Mesenchymal stem cell (in vitro differentiated cells and primary cell): ENCODE measurements at regions not wholly inside any gene's neighbourhood (a gene's known extent, or its start where the extent isn't known, plus 50 kb on each side); places are given as distances from the start of the nearest gene placed in this dataset.

Experiments used
- DNase-seq: peaks from one replicate; pipeline ENCODE4 v3.0.0-alpha.2; 2013
- H2AFZ ChIP-seq: one replicate; pipeline ENCODE4 v1.6.1; 2013; ENCODE audit warnings: low read depth, mild to moderate bottlenecking, control low read depth, inconsistent platforms, low read length, moderate library complexity
- H2AK5ac ChIP-seq: 2 replicates; pipeline ENCODE4 v1.6.1; 2013; ENCODE audit warnings: low read length, moderate library complexity, mild to moderate bottlenecking, inconsistent platforms; ENCODE audit not compliant: severe bottlenecking
- H2BK120ac ChIP-seq: one replicate; pipeline ENCODE4 v1.6.1; 2013; ENCODE audit warnings: low read depth, mild to moderate bottlenecking, inconsistent platforms, low read length, moderate library complexity
- H2BK12ac ChIP-seq, 2 experiments: one replicate each; pipeline ENCODE4 v1.6.1; 2013; ENCODE audit warnings: inconsistent platforms in 2 of 2, low read length in 2 of 2, mild to moderate bottlenecking in 2 of 2, moderate library complexity in 2 of 2, control low read depth in 1 of 2
- H2BK15ac ChIP-seq: one replicate; pipeline ENCODE4 v1.6.1; 2013; ENCODE audit warnings: mild to moderate bottlenecking, low read depth, inconsistent platforms; ENCODE audit not compliant: poor library complexity, severe bottlenecking
- H2BK5ac ChIP-seq: 2 replicates; pipeline ENCODE4 v1.6.1; 2013; ENCODE audit warnings: low read depth, mild to moderate bottlenecking, low read length, control low read depth, inconsistent platforms; ENCODE audit not compliant: poor library complexity, severe bottlenecking
- H3K14ac ChIP-seq, 2 experiments: one replicate each; pipeline ENCODE4 v1.6.1; 2013; ENCODE audit warnings: inconsistent platforms in 2 of 2, low read length in 2 of 2, control low read depth in 1 of 2, mild to moderate bottlenecking in 1 of 2, moderate library complexity in 1 of 2
- H3K18ac ChIP-seq, 2 experiments: one replicate each; pipeline ENCODE4 v1.6.1; 2013; ENCODE audit warnings: inconsistent platforms in 2 of 2, low read length in 2 of 2, control low read depth in 1 of 2, low read depth in 1 of 2, mild to moderate bottlenecking in 1 of 2
- H3K23ac ChIP-seq, 2 experiments: one replicate each; pipeline ENCODE4 v1.6.1; 2013; ENCODE audit warnings: inconsistent platforms in 2 of 2, low read length in 2 of 2, mild to moderate bottlenecking in 2 of 2, moderate library complexity in 2 of 2, control low read depth in 1 of 2
- H3K27ac ChIP-seq: 2 replicates; pipeline ENCODE4 v1.5.1; 2013; ENCODE audit warnings: mild to moderate bottlenecking, moderate library complexity, low read length, control low read depth, inconsistent platforms; ENCODE audit not compliant: poor library complexity, severe bottlenecking
- H3K27me3 ChIP-seq, 2 experiments: 2 replicates each; pipeline versions ENCODE4 v1.6.1 to v1.7.0; 2013; ENCODE audit warnings: low read length in 2 of 2, mild to moderate bottlenecking in 2 of 2, moderate library complexity in 2 of 2, control low read depth in 1 of 2, inconsistent platforms in 1 of 2; ENCODE audit not compliant: control insufficient read depth in 1 of 2, insufficient read depth in 1 of 2
- H3K36me3 ChIP-seq, 2 experiments: 2 replicates each; pipeline versions ENCODE4 v1.6.1 to v1.7.0; 2013; ENCODE audit warnings: low read length in 2 of 2, control low read depth in 1 of 2, inconsistent platforms in 1 of 2, low read depth in 1 of 2, mild to moderate bottlenecking in 1 of 2; ENCODE audit not compliant: insufficient read depth in 2 of 2, control insufficient read depth in 1 of 2
- H3K4ac ChIP-seq, 2 experiments: one replicate each; pipeline ENCODE4 v1.6.1; 2013; ENCODE audit warnings: inconsistent platforms in 2 of 2, low read length in 2 of 2, mild to moderate bottlenecking in 2 of 2, moderate library complexity in 2 of 2, control low read depth in 1 of 2, low read depth in 1 of 2
- H3K4me1 ChIP-seq: 2 replicates; pipeline ENCODE4 v1.6.1; 2013; ENCODE audit warnings: low read depth, low read length, control low read depth; ENCODE audit not compliant: control insufficient read depth, insufficient read depth
- H3K4me2 ChIP-seq: 2 replicates; pipeline ENCODE4 v1.6.1; 2013; ENCODE audit warnings: low read length, mild to moderate bottlenecking, inconsistent platforms; ENCODE audit not compliant: poor library complexity, severe bottlenecking
- H3K4me3 ChIP-seq, 2 experiments: 2 replicates each; pipeline versions ENCODE4 v1.5.1 to v1.7.0; 2013; ENCODE audit warnings: low read length in 2 of 2, mild to moderate bottlenecking in 2 of 2, control low read depth in 1 of 2, low read depth in 1 of 2; ENCODE audit not compliant: insufficient read depth in 1 of 2
- H3K79me1 ChIP-seq: replicated peaks from 2 replicates; pipeline ENCODE4 v1.6.1; 2013; ENCODE audit warnings: mild to moderate bottlenecking, control low read depth, low read length, inconsistent platforms; ENCODE audit not compliant: poor library complexity, severe bottlenecking
- H3K9ac ChIP-seq: 2 replicates; pipeline ENCODE4 v1.7.0; 2013; ENCODE audit warnings: mild to moderate bottlenecking, low read length, moderate library complexity
- H3K9me3 ChIP-seq: 2 replicates; pipeline ENCODE4 v1.7.0; 2013; ENCODE audit warnings: mild to moderate bottlenecking, low read length; ENCODE audit not compliant: control insufficient read depth
- H4K8ac ChIP-seq: one replicate; pipeline ENCODE4 v1.6.1; 2013; ENCODE audit warnings: inconsistent platforms, mild to moderate bottlenecking, low read length, moderate library complexity
- H4K91ac ChIP-seq: one replicate; pipeline ENCODE4 v1.6.1; 2013; ENCODE audit warnings: mild to moderate bottlenecking, low read length, inconsistent platforms
- WGBS: methylation state at CpG from one replicate; pipeline ENCODE4 v1.1.7; 2013; ENCODE audit warnings: mixed read lengths; 5-methylcytosine and 5-hydroxymethylcytosine counted together

GRCh38 chr13:79869326-79869725 is 388.4 kb downstream of the NDFIP2 start:
- WGBS = 58% methylated on average over 2 of the region's 2 CpGs
- Histone ChIP-seq H4K8ac (no peak overlapping the region), H3K27me3 (no peaks in the 10 kb centered on the region), H3K36me3 (no peaks in the 10 kb centered on the region), H3K4me1 (no peaks in the 10 kb centered on the region), H3K23ac (no peak overlapping the region), H4K91ac (no peak overlapping the region), H2AK5ac (no peak overlapping the region), H3K9ac (no peak overlapping the region), H3K18ac (no peak overlapping the region), H3K79me1 (no peaks in the 10 kb centered on the region), H2BK12ac (no peak overlapping the region), H2AFZ (no peak overlapping the region), H3K4me2 (no peak overlapping the region), H3K4me3 (no peak overlapping the region), H3K9me3 (no peaks in the 10 kb centered on the region), H2BK15ac (no peak overlapping the region), H3K14ac (no peak overlapping the region), H3K27ac (no peak overlapping the region), H2BK5ac (no peak overlapping the region), H2BK120ac (no peak overlapping the region), H3K4ac (no peak overlapping the region)
- DNase-seq = peak; percentile 44

GRCh38 chr13:79867254-79867653 is 386.3 kb downstream of the NDFIP2 start:
- no peak overlapping the region for H3K4me2 ChIP-seq
- no peak overlapping the region for H3K4ac ChIP-seq
- no peak overlapping the region for H3K14ac ChIP-seq
- H2BK5ac ChIP-seq = no peak overlapping the region
- no CpG with 5 or more reads among the region's 1 CpG for WGBS
- no peaks in the 10 kb centered on the region for H3K27me3 ChIP-seq
- H3K23ac ChIP-seq = no peak overlapping the region
- H3K27ac ChIP-seq = no peak overlapping the region
- H4K8ac ChIP-seq = no peak overlapping the region
- H3K9ac ChIP-seq = no peak overlapping the region
- H3K79me1 ChIP-seq = no peaks in the 10 kb centered on the region
- H3K4me3 ChIP-seq = no peak overlapping the region
- no peak overlapping the region for H2BK12ac ChIP-seq
- H3K4me1 ChIP-seq = no peaks in the 10 kb centered on the region
- H3K36me3 ChIP-seq = no peaks in the 10 kb centered on the region
- no peak overlapping the region for H4K91ac ChIP-seq
- H2BK15ac ChIP-seq = no peak overlapping the region
- no peak overlapping the region for H2AFZ ChIP-seq
- H3K18ac ChIP-seq = no peak overlapping the region
- no peaks in the 10 kb centered on the region for H3K9me3 ChIP-seq
- DNase-seq = peak; percentile 27
- no peak overlapping the region for H2BK120ac ChIP-seq
- H2AK5ac ChIP-seq = no peak overlapping the region

GRCh38 chr13:79866436-79866835 is 385.5 kb downstream of the NDFIP2 start:
- no CpG with 5 or more reads among the region's 2 CpGs for WGBS
- Histone ChIP-seq H3K4ac (no peak overlapping the region), H3K27me3 (no peaks in the 10 kb centered on the region), H3K36me3 (no peaks in the 10 kb centered on the region), H2BK120ac (no peak overlapping the region), H3K23ac (no peak overlapping the region), H4K91ac (no peak overlapping the region), H3K18ac (no peak overlapping the region), H3K4me1 (no peaks in the 10 kb centered on the region), H3K27ac (no peak overlapping the region), H3K9me3 (no peaks in the 10 kb centered on the region), H3K9ac (no peak overlapping the region), H4K8ac (no peak overlapping the region), H2BK15ac (no peak overlapping the region), H3K79me1 (no peaks in the 10 kb centered on the region), H3K4me2 (no peak overlapping the region), H2BK12ac (no peak overlapping the region), H2AK5ac (no peak overlapping the region), H3K4me3 (no peak overlapping the region), H2AFZ (no peak overlapping the region), H2BK5ac (no peak overlapping the region), H3K14ac (no peak overlapping the region)
- no peak for DNase-seq

- Histone ChIP-seq H2BK15ac (no peak overlapping the region), H3K23ac (no peak overlapping the region), H2AK5ac (no peak overlapping the region), H2BK5ac (no peak overlapping the region), H3K27ac (no peak overlapping the region), H3K9ac (no peak overlapping the region), H3K18ac (no peak overlapping the region), H3K4me3 (no peak overlapping the region), H3K36me3 (no peaks in the 10 kb centered on the region), H3K79me1 (no peaks in the 10 kb centered on the region), H3K27me3 (no peaks in the 10 kb centered on the region), H3K9me3 (no peaks in the 10 kb centered on the region), H2BK120ac (no peak overlapping the region), H2BK12ac (no peak overlapping the region), H4K91ac (no peak overlapping the region), H3K14ac (no peak overlapping the region), H3K4me1 (no peaks in the 10 kb centered on the region), H4K8ac (no peak overlapping the region), H3K4ac (no peak overlapping the region), H2AFZ (no peak overlapping the region), H3K4me2 (no peak overlapping the region)
- no peak for DNase-seq
- WGBS = 87% methylated on average over 2 of the region's 2 CpGs
Measured at GRCh38 chr13:79862515-79862914, 381.6 kb downstream of the NDFIP2 start.
